ENCODE measurements at regions not wholly inside any gene's neighbourhood (a gene's known extent, or its start where the extent isn't known, plus 50 kb on each side); places are given as distances from the start of the nearest gene placed in this dataset.

DNA sequence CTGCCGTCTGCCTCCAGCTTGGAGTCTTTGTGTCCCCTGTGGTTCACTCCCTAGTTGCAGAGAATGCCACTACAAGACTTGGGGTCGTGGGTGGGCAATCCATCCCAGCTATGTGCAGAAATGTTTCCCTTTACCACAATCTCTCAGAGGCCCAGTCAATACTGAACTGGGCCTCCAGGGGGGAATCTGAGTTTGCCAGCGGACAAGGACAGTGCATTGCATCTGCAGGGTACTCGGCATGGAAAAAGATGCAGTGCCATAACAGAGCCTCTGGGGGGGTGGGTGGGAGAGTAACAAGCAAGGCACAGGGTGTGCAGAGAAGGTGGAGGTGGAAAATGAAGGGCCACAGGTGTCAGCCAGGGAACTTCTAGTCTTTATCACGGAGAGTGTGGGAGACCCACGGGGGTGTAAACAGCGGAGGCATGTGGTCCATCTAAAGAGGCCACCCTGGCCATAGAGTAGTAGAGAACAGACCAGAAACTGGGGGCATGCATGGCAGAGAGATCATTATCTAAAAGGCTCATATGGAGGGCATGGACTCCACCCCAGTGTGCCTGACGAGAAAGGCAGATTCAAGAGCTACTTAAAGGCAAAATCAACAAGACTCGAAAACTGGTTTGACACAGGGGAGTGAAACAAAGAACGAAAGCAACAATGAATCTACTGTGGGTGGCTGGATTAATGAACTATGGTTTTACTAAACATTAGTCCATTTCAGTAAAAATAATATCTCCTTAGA is 182.4 kb downstream of the ANXA2 start:
- no peak for DNase-seq

DNA sequence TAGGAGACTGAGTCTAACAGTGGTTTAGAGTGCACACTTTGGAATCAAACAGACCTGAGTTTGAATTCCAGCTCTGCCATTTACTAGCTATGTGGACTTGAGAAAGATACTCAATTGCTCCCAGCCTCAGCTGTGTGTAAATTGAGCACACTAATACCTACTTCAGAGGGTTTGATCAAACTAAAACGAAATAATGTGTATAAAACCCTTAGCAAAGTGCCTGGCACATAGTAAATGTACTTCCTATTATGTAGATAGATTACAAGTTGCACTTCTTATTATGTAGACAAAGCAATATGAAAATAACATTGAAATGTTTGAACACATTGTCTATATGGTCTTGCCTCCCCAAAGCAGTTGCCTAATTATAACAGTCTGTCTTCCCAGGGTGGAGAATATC is 180.6 kb downstream of the ANXA2 start:
- DNase-seq, result no peak

DNA sequence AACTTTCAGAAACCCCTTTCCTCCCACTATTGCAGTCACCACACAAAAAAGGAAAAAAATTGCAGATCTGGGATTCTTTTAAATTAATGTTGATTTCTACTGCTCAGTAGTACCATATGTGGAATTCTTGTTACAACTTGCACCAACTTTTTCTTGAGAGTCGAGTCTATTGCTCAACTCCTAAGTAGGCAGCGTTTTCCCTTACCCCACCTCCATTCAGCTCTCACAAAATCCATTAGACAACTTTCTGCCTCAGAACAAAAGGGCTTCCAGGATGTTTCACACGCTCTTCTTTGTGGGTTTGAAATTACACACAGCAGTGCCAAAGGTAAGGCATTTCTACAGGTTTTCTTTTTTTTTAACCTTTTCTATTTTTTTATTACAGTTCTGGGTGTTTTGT is 179.5 kb downstream of the ANXA2 start:
- DNase-seq, result no peak

DNA sequence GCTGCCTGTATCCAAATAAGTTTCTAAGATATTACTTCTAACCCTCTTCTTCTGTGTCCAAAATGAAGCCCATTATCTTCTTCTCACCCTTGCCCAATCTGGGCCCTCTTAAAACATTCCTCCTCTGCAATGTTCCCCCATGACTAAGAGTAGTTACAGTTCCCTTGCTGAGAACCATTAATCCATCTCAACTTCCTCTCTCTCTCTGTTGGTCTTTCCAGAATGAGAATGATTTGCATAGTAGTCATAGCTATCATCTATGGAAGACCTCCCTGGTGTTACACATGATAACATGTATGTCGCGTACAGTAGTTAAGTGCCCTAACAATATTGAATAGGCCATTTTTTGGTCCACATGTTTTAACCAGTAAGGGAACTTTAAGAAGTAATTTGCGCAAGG is 177.9 kb downstream of the ANXA2 start:
- DNase-seq, result no peak

DNA sequence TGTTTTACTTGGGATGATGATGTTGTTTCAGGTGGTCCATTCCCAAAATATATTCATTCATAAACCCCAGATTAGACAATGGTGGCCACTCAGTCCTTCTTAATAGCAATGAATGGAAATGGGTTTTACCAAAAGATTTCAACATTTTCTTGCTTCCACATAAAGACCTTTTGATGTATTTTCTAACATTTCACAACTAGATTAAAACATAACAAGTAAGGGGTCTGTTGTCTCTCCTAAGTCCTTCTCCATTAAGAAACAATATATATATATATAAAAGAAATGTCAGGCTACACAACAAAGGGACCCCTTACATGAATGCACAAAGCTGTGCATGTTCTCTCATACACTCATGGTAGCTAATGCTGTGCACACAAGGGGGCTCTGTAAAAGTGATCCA is 176.4 kb downstream of the ANXA2 start:
- no peak for DNase-seq

DNA sequence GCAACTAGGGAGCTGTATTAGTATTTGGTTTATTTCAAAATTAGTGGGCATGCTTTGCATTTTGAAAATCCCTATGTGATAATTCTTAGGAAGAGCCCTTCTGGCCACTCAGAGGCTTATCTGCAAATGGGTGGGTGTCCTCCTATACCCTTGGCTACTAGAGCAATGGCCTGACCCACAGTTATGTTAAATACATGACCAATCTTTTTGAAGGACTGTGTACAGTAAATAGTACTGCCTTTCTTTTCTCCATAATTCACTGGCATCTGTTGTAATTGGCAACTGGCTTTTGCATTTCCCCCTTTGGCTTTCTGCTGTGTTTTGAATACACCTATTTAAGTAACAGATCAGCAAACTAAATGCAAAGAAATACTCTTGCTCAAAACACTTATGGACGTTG is 175.4 kb downstream of the ANXA2 start:
- DNase-seq, result no peak

DNA sequence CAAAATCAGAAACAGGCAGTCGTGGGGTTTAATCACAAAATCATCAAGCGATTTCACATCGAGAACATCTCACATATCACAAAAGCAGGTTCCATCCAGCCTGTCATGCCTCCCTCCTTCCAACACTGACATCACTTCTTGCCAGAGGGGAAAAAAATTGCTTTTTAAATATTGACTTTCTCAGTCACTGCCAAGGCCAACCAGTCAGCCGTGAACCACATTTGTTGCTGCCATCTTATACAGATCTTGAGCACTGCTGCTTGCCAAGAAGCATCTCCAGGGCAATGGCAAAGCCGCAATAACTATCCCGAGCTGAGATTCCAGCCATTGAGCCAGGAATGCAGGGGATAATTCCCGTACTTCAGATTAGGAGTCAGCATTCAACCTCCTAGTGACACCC is 174.6 kb downstream of the ANXA2 start:
- no peak for DNase-seq

DNA sequence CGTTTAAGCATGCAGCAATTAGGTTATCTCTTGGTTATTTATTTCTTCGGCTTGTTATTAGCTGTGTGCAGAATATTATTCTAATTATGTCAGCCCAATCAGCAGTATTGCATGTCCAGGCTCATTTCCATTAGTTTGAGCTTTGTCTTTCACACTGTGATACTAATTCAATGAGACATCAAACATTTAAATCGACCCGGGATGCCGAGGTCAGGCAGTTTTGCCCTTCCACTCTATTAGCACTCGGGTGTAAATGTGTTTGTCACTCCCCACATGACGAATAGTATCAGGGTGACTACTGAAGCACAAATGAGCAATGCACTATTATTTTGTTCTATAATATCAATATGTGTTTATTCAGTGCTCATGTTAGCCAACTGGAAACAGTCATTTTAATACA is 170.9 kb downstream of the ANXA2 start:
- DNase-seq, result no peak

DNA sequence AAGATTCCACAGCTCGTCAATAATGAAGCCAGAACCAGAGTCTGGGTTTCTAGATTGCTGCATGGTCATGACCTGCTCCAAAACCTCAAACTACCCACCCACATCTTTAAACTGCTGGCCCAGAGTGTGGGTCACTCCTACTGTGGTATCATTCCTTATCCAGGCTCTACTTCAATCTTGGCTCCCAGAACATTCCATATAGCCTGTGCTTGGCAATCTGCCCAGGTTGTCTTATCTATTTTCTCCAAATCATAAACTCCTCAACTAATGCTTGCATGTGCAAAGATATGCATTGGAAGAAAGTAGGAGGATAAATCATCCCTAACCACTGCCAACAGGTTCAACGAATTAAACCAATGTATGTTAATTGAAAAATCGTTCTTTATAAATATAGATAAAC is 169.7 kb downstream of the ANXA2 start:
- no peak for DNase-seq

DNA sequence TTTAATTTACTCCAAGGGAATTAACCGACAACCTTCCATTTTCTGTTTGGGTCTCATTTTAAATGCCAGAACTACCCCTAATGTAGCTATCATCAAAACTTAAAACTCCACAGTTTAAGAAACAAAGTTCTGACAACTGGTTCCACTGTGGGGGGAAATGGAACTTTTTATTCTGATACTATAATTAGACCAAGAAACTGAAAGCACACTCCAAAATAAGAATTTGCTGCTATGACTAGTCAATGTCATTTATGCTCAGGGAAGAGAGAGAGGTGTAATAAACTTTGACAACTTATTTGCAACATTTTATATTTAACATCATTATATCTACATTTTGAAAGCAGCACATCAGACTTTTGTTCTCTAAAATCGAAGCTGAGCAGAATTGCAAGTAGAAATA is 169.2 kb downstream of the ANXA2 start:
- no peak for DNase-seq

DNA sequence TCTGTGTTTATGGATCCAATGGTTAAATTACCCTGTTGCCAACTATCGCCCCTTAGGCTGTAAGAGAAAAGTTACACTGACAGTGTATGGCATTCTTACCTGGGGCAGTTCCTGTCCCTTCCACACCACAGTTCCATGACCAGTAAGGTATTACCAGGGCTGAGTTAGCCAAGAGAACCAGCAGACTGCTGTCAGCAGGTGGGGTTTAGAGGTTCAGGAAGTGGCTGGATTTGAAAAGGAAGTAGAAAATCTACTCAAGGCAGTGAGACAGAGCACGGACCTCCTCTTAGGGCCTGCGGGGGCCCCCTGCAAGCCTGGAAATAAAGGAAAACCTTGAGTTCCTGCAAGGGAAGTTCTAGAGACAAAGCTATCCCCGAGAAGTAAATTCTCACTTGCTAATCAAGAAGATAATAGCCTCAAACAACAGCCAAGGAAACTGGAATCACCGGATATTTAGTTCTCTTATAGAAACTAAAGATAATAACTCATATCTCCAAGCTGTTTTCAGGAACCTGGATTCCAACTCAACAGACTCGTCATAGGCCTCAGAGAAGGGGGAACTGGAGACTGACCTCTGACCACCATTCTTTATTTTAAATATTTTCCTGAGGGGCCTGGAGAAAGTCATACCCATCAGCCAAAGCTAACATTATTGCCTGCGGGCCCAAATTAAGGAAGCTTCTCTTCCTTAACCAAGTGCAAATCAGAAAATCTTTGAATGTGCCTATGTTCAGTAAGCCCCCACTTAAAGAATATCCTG is 161.7 kb downstream of the ANXA2 start:
- no peak for DNase-seq

DNA sequence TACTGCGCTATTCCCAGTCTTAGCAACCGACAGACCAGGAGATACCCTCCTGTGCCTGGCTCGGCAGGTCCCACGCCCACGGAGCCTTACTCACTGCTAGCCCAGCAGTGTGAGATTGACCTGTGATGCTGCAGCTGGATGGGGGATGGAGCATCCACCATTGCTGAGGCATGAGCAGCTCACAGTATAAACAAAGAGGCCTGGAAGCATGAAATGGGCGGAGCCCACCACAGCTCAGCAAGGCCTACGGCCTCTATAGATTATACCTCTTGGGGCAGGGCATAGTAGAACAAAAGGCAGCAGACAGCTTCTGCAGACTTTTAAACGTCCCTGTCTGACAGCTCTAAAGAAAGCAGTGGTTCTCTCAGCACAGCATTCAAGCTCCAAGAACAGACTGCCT is 160.3 kb downstream of the ANXA2 start:
- DNase-seq, result no peak

DNA sequence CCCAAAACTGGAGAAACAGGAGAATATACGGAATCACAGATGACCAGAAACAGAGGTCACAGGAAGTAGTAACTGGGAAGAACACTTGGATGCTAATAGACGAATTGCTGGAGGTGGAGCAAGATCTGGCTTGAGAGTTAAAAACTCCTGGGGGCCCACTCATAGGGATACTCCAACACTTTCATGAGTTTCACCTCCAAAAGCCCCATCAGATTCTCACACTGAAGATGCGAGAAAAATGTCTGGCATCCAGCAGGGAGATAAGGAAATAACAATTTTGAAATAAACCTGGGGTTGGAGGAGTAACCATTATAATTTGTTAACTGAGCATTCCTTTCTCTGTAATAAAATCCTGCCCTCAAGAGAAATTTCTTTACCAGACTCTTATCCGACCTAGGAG is 154.0 kb downstream of the ANXA2 start:
- DNase-seq, result no peak

DNA sequence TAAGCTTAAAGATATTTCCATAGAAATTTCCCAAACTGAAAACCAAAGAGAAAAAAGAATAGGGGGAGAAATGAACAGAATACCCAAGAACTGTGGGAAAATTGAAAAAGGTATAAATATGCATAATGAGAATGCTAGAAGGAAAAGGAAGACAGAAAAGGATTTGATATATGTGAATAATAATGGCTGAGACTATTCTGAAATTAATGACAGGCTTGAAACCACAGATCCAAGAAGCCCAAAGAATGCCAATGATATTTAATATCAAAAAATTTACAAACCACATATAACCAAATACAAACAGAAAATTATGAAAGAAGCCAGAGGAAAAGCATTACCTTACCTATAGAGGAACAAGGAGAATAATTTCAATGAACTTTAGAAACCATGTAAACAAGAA is 153.0 kb downstream of the ANXA2 start:
- no peak for DNase-seq

DNA sequence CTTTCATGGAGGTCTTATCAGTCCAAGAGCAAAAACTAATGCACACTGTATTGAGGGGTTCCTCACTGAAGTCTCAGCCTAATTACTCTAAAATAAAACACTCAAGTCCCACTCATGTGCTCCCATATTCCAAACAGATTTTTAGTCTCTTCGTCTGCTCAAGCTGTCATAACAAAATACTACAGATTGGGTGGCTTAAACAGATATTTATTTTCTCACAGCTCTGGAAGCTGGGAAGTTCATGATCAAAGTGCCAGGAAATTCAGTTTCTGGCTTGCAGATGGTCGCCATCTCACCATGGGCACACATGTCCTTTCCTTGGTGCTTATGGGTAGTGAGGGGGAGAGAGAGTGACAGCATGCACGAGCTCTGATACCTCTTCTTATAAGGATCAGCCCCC is 147.5 kb downstream of the ANXA2 start:
- no peak for DNase-seq

DNA sequence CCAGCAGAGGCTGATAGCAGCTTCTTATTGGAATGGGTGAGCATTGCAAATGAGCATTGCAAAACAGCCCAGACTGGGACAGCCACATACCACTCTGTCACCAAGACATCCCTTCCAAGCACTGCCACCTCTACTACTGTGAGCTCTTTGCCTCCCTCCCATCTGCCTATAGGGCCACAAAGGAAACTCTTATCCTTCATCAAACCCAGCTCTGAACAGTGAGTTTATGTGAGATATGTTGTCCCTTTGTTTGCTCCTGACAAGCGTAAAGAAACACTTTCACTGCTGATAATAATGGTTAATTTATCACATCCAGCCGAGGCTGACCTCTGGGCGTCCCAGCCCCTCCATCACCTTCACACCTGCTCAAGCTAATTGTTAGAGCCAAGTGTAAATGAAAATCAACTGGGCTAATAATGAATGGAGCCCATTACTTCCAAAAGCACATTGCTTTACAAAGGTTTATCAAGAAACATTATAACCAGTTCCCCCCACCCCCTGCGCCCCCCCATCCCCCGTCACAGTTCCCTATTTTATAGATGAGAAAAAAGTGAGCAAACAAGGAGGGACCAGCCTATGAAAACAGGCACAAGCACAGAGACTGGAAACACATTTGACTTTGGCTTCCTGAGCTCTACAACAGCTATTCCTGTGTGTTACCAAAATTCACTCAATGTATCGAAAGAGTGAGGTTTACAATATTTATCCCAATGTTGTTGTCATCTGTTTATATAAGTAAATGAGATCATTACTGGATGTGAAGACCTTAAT is 146.3 kb downstream of the ANXA2 start:
- DNase-seq, result no peak

DNA sequence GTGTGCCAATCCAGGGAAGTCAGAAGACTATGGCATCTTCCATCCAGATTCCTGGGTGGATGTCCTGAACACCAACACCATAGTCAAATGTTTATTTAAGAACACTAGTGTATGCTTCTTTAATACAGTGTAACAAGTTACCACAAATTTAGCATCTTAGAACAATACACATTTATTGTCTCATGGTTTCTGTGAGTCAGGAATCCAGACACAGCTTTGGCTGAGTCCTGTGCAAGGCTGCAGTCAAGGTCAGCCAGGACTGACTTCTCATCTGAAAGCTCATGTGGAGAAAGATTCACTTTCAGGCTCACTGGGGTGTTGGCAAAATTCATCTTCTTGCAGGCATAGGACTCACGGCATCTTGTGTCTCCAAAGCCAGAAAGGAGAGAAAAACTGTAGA is 143.4 kb downstream of the ANXA2 start:
- DNase-seq, result no peak

DNA sequence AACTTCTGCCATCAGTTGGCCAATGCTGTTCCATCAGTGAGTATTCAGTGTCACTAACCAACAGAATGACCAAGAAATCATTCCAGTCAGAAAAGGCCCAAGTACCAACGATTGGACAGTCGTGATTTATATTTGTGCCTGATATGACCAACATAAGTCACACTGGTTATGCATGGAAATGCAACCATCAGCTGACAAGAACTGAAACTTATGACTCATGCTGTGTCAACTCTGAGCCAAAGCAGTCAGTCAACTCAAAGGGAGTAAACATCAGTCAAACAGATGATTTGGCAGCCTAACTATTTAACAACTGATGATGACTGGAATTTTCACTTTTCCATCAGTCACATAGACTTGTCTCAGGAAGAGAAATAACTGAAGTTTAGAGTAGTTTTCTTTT is 142.4 kb downstream of the ANXA2 start:
- no peak for DNase-seq

DNA sequence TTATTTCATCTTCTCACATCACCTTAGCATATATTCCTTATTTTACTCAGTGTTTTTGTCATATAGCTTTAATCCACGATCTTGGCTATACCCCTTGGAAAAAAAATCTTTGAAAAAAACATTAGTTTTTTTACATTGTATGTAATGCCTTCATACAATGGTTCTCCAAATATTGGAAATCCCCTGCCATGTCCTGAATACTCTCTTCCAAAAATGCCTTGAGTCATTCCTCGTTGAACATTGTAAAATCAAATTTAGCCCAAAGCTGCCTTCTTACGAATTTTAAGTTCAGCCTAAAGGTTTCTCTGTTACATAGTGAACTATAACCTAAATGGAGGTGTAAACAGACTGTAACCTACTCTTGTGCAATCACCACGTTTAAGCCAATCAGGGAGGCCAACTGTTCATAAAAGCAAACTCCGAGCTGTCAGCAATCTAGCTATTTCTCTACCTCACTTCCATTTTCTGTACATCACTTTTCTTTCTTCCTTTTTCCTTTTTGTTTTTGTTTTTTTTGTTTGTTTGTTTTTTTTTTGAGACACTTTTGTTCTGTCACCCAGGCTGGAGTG is 140.1 kb downstream of the ANXA2 start:
- DNase-seq, result no peak

DNA sequence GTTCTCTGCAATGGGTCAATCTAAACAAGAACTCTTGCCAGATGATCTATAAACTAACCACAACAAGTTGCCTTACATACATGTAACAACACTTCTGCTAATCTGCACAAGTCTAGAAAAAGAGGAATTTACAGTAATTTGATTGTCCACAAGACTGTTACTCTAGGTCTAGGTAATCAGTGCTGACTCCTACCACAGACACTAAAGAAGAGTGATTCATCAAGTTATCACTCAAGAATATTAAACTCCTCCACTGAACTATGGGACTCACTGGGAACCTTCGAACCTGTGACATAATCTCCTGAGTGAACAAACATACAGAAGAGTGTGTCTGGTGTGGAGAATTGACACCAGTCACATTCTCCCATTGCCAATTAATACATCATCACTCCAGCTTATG is 138.3 kb downstream of the ANXA2 start:
- no peak for DNase-seq

DNA sequence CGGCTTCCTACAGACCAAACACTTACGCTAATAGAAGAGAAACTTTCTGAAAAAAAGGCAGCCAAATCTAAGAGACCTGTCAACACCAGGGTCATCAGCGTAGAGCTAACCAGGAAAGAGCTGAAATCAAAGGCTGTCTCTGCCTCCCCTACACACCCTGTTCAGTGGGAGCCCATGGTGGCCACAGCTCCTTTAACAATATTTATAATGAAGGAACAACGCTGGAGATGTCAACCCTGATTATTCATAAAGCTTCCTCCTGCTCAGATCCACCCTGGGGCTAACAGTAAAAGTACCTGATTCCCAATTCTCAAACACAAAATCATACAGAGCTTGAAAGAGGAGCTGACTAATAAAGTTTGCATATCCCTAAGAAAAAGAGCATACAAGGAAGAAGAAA is 133.7 kb downstream of the ANXA2 start:
- DNase-seq, result no peak

DNA sequence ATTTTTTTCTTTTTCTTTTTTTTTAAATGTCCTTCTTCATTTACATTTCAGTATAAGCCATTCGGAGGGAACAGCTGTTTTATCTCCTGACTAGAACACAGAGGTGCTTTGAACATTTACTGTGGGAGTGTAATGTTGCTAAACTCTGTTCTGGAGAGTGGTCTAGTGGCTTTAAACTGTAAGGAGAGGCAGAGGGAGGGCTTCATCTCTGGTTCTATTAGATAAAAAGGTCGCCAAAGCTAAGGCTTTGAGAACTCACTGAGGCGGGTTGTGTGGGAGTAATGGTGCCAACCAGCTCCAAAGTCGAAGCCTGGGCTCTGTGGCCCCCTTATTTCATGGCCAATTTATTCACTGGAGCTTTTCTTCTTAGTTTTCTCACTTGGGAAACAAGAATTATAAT is 133.2 kb downstream of the ANXA2 start:
- DNase-seq, result no peak

DNA sequence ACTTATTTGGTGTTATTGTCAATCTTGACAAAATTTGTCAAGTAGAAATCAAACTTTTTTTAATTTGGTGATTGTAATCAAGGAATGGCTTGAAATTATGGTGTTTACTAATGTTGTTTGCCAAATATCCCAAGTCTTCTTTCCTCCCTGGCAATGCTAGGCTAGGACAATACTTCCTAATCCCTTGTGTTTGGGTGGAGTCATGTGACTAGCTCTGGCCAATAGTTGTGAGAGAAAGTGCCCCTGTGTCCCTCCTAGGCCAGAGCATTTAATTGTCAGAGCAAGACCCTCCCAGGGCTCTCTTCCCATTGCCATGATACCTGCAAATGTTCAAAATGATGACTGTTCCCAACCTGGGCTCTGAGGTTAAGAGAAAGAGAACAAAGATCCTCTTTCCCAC is 132.7 kb downstream of the ANXA2 start:
- no peak for DNase-seq

DNA sequence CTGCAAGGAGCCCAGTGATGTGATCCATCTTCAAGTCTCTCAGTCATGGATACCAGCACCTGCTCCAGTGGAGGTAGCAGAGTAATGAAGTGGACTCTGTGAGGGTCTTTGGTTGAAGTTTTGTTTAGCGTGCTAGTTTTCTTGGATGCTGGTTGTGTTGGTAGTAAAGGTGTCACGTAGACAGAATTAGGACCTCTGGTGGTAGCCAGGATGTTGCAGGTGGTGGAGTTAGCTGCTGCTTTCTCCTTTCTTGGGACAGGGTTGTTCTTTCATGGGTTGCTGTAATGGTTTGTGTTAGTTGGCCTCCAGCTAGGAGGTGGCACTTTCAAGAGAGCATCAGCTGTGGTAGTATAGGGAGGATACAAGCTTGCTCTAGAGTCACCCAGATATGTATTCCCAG is 125.2 kb downstream of the ANXA2 start:
- no peak for DNase-seq
